ENCODE measurements at regions not wholly inside any gene's neighbourhood (a gene's known extent, or its start where the extent isn't known, plus 50 kb on each side); places are given as distances from the start of the nearest gene placed in this dataset.

GRCh38 chr16:88298833-88299745, 83.7 kb upstream of the ZNF469 start:
- WGBS (ENCODE audit: insufficient coverage), result 45% methylated on average over 12 of the region's 14 CpGs
- TF ChIP-seq CTCF (IDR thresholded peaks at IDR 0.05) (no peak), EZH2 (IDR thresholded peaks at IDR 0.05; ENCODE audit: borderline replicate concordance, insufficient read depth, low read depth, low read length, poor library complexity, severe bottlenecking) (no peak)
- ATAC-seq (ENCODE audit: low read depth) (no peak), DNase-seq (no peak)
- Histone ChIP-seq H3K4me3 (ENCODE audit: control extremely low read depth in 1 of 5, extremely low read depth in 1 of 5, insufficient read depth in 1 of 5, low read depth in 2 of 5, low read length in 4 of 5) (no peak overlapping the region), H3K27ac (ENCODE audit: low read length in 2 of 2) (no peak overlapping the region), H3K4me1 (ENCODE audit: control insufficient read depth in 2 of 2, insufficient read depth in 2 of 2, low read length in 2 of 2) (no peaks in the 10 kb centered on the region), H2AFZ (ENCODE audit: insufficient read depth, low read depth, low read length, poor library complexity, severe bottlenecking) (no peak overlapping the region), H3K9ac (ENCODE audit: low read length) (no peak overlapping the region), H3K36me3 (replicated peaks in 1 of 2; ENCODE audit: control extremely low read depth in 1 of 2, control insufficient read depth in 1 of 2, extremely low read depth in 1 of 2, insufficient read depth in 2 of 2, low read length in 1 of 2) (no peaks in the 10 kb centered on the region), H3K27me3 (replicated peaks in 1 of 4; ENCODE audit: control extremely low read depth in 1 of 4, control insufficient read depth in 3 of 4, insufficient read depth in 4 of 4, low read length in 3 of 4) (no peaks in the 10 kb centered on the region), H4K20me1 (ENCODE audit: control insufficient read depth, insufficient read depth, low read length, poor library complexity, severe bottlenecking) (no peaks in the 10 kb centered on the region), H3K79me2 (ENCODE audit: control insufficient read depth, insufficient read depth, low read length) (no peaks in the 10 kb centered on the region), H3K4me2 (replicated peaks; ENCODE audit: low read depth, low read length, poor library complexity, severe bottlenecking) (no peak overlapping the region), H3K9me3 (ENCODE audit: control extremely low read depth in 1 of 3, control insufficient read depth in 2 of 3, insufficient read depth in 1 of 3, low read length in 2 of 3) (peaks cover 0 to 12% (median 0%) of the 10 kb centered on the region in 3 donors)
- ChIA-PET CTCF (no interaction called here), POLR2A (no interaction called here)
- intact Hi-C loops (cut with micrococcal nuclease), result no loop called here
- Mint-ChIP-seq H3K27ac (no peak overlapping the region), H3K4me3 (no peak overlapping the region), H3K27me3 (peaks cover 12% of the 10 kb centered on the region), H3K4me1 (no peaks in the 10 kb centered on the region), H3K9me3 (ENCODE audit: insufficient read depth) (no peaks in the 10 kb centered on the region)

- H3K4me3 Mint-ChIP-seq, result no peak overlapping the region
These were observed 82.9 kb upstream of the ZNF469 start for GRCh38 chr16:88299751-88300462.

More at GRCh38 chr16:88299751-88300462, 82.9 kb upstream of the ZNF469 start:
- H2AFZ ChIP-seq (ENCODE audit: insufficient read depth, low read depth, low read length, poor library complexity, severe bottlenecking), result no peak overlapping the region
- WGBS (ENCODE audit: insufficient coverage), result 89% methylated on average over 16 of the region's 19 CpGs
- no peaks in the 10 kb centered on the region for H3K4me1 ChIP-seq (ENCODE audit: control insufficient read depth in 2 of 2, insufficient read depth in 2 of 2, low read length in 2 of 2)
- Mint-ChIP-seq H3K27ac (no peak overlapping the region), H3K9me3 (ENCODE audit: insufficient read depth) (no peaks in the 10 kb centered on the region), H3K4me1 (no peaks in the 10 kb centered on the region), H3K27me3 (peaks cover 12% of the 10 kb centered on the region)
- no peaks in the 10 kb centered on the region for H3K27me3 ChIP-seq (replicated peaks in 1 of 4; ENCODE audit: control extremely low read depth in 1 of 4, control insufficient read depth in 3 of 4, insufficient read depth in 4 of 4, low read length in 3 of 4)
- no peak overlapping the region for H3K4me2 ChIP-seq (replicated peaks; ENCODE audit: low read depth, low read length, poor library complexity, severe bottlenecking)
- no peak for TF ChIP-seq EZH2 (IDR thresholded peaks at IDR 0.05; ENCODE audit: borderline replicate concordance, insufficient read depth, low read depth, low read length, poor library complexity, severe bottlenecking)
- no peaks in the 10 kb centered on the region for H3K36me3 ChIP-seq (replicated peaks in 1 of 2; ENCODE audit: control extremely low read depth in 1 of 2, control insufficient read depth in 1 of 2, extremely low read depth in 1 of 2, insufficient read depth in 2 of 2, low read length in 1 of 2)
- no peaks in the 10 kb centered on the region for H4K20me1 ChIP-seq (ENCODE audit: control insufficient read depth, insufficient read depth, low read length, poor library complexity, severe bottlenecking)
- H3K27ac ChIP-seq (ENCODE audit: low read length in 2 of 2), result no peak overlapping the region
- no peaks in the 10 kb centered on the region for H3K79me2 ChIP-seq (ENCODE audit: control insufficient read depth, insufficient read depth, low read length)
- no peak overlapping the region for H3K9ac ChIP-seq (ENCODE audit: low read length)
- ATAC-seq (ENCODE audit: low read depth), result no peak
- intact Hi-C loops (cut with micrococcal nuclease), result no loop called here
- ChIA-PET POLR2A (interaction anchor here (0.7 kb wide), 1 partner anchor 342 kb away, joined by 3 read pairs; no protein-coding TSS in a partner anchor), CTCF (no interaction called here)
- H3K9me3 ChIP-seq (ENCODE audit: control extremely low read depth in 1 of 3, control insufficient read depth in 2 of 3, insufficient read depth in 1 of 3, low read length in 2 of 3), result peaks cover 0 to 12% (median 0%) of the 10 kb centered on the region in 3 donors
- no peak overlapping the region for H3K4me3 ChIP-seq (ENCODE audit: control extremely low read depth in 1 of 5, extremely low read depth in 1 of 5, insufficient read depth in 1 of 5, low read depth in 2 of 5, low read length in 4 of 5)
- DNase-seq, result no peak
